ENCODE measurements at regions not wholly inside any gene's neighbourhood (a gene's known extent, or its start where the extent isn't known, plus 50 kb on each side); places are given as distances from the start of the nearest gene placed in this dataset.

GRCh38 chr20:39248862-39249485 is 286.8 kb downstream of the DHX35 start:
- ChIA-PET POLR2A (no interaction called here), CTCF (no interaction called here)
- intact Hi-C loops (cut with DNase I, micrococcal nuclease) = no loop called here
- Mint-ChIP-seq H3K27ac (no peak overlapping the region), H3K4me1 (ENCODE audit: low read depth) (peaks cover 20% of the 10 kb centered on the region), H3K4me3 (no peak overlapping the region), H3K36me3 (ENCODE audit: low read depth) (no peaks in the 10 kb centered on the region), H3K27me3 (no peaks in the 10 kb centered on the region), H3K9me3 (no peaks in the 10 kb centered on the region)
- Histone ChIP-seq H3K4me3 (ENCODE audit: low read length) (no peak overlapping the region), H3K4me1 (ENCODE audit: insufficient read depth, low read length) (peaks cover 9% of the 10 kb centered on the region), H3K27me3 (ENCODE audit: control insufficient read depth in 1 of 2, insufficient read depth in 2 of 2, low read length in 2 of 2) (no peaks in the 10 kb centered on the region), H3K36me3 (ENCODE audit: insufficient read depth, low read length) (no peaks in the 10 kb centered on the region), H3K27ac (ENCODE audit: low read depth in 1 of 2, low read length in 2 of 2) (no peak overlapping the region), H3K9me3 (ENCODE audit: control insufficient read depth in 1 of 2, insufficient read depth in 1 of 2, low read length in 2 of 2) (no peaks in the 10 kb centered on the region)
- ATAC-seq (ENCODE audit: poor library complexity) (no peak), DNase-seq (no peak)
- TF ChIP-seq, protein P1, sequence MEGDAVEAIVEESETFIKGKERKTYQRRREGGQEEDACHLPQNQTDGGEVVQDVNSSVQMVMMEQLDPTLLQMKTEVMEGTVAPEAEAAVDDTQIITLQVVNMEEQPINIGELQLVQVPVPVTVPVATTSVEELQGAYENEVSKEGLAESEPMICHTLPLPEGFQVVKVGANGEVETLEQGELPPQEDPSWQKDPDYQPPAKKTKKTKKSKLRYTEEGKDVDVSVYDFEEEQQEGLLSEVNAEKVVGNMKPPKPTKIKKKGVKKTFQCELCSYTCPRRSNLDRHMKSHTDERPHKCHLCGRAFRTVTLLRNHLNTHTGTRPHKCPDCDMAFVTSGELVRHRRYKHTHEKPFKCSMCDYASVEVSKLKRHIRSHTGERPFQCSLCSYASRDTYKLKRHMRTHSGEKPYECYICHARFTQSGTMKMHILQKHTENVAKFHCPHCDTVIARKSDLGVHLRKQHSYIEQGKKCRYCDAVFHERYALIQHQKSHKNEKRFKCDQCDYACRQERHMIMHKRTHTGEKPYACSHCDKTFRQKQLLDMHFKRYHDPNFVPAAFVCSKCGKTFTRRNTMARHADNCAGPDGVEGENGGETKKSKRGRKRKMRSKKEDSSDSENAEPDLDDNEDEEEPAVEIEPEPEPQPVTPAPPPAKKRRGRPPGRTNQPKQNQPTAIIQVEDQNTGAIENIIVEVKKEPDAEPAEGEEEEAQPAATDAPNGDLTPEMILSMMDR (IDR thresholded peaks at IDR 0.05) = no peak

DNA sequence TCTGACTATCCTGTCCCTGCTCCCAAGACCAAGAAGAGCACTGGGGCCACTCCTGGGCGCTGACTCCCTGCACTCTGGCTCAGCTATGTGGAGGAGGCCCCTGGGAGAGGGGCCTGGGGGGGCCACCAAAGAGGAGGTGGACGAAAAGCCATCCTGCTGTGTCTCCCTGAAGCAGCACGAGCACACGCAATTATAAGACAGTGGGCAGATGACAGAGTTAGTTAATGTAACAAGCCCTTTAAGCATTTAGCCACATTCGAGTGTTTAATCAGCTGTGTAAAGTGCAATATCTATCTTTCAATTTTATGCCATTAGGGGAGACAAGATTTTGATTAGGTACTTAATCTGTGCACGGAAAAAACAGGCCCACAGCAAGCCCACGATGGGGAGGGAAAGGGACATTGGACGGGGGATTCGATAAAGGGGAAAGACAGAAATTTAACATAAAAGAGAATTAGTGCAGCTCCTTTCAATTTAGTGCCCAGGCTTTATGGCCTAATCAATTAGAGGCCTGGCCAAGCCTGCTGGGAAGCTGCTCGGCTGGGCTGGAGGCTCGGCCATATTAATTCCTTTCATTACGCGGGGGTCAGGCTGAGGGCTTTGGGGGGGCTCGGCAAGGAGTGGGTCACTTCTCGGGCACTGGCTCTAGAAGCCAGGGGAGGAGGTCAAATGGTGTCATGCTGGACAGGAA is 286.2 kb downstream of the DHX35 start:
- Mint-ChIP-seq H3K4me3 (no peak overlapping the region), H3K27ac (no peak overlapping the region), H3K4me1 (ENCODE audit: low read depth) (peaks cover 20% of the 10 kb centered on the region), H3K9me3 (no peaks in the 10 kb centered on the region), H3K36me3 (ENCODE audit: low read depth) (no peaks in the 10 kb centered on the region), H3K27me3 (no peaks in the 10 kb centered on the region)
- DNase-seq (no peak), ATAC-seq (ENCODE audit: poor library complexity) (no peak)
- Histone ChIP-seq H3K4me3 (ENCODE audit: low read length) (no peak overlapping the region), H3K9me3 (ENCODE audit: control insufficient read depth in 1 of 2, insufficient read depth in 1 of 2, low read length in 2 of 2) (no peaks in the 10 kb centered on the region), H3K27me3 (ENCODE audit: control insufficient read depth in 1 of 2, insufficient read depth in 2 of 2, low read length in 2 of 2) (no peaks in the 10 kb centered on the region), H3K4me1 (ENCODE audit: insufficient read depth, low read length) (peaks cover 9% of the 10 kb centered on the region), H3K27ac (ENCODE audit: low read depth in 1 of 2, low read length in 2 of 2) (no peak overlapping the region), H3K36me3 (ENCODE audit: insufficient read depth, low read length) (no peaks in the 10 kb centered on the region)
- TF ChIP-seq, protein P1 (IDR thresholded peaks at IDR 0.05) = no peak
- intact Hi-C loops (cut with DNase I, micrococcal nuclease) = no loop called here
- CTCF ChIA-PET = no interaction called here
- POLR2A ChIA-PET = no interaction called here

GRCh38 chr20:39246436-39246835 is 284.3 kb downstream of the DHX35 start:
- Mint-ChIP-seq H3K4me1 (ENCODE audit: low read depth) (peaks cover 20% of the 10 kb centered on the region), H3K4me3 (no peak overlapping the region), H3K9me3 (no peaks in the 10 kb centered on the region), H3K36me3 (ENCODE audit: low read depth) (no peaks in the 10 kb centered on the region), H3K27ac (no peak overlapping the region), H3K27me3 (no peaks in the 10 kb centered on the region)
- CTCF ChIA-PET = no interaction called here
- Histone ChIP-seq H3K27ac (ENCODE audit: low read depth in 1 of 2, low read length in 2 of 2) (no peak overlapping the region), H3K9me3 (ENCODE audit: control insufficient read depth in 1 of 2, insufficient read depth in 1 of 2, low read length in 2 of 2) (no peaks in the 10 kb centered on the region), H3K4me3 (ENCODE audit: low read length) (no peak overlapping the region), H3K4me1 (ENCODE audit: insufficient read depth, low read length) (peaks cover 9% of the 10 kb centered on the region), H3K36me3 (ENCODE audit: insufficient read depth, low read length) (no peaks in the 10 kb centered on the region), H3K27me3 (ENCODE audit: control insufficient read depth in 1 of 2, insufficient read depth in 2 of 2, low read length in 2 of 2) (no peaks in the 10 kb centered on the region)
- TF ChIP-seq, protein P1 (IDR thresholded peaks at IDR 0.05) = no peak
- ATAC-seq (ENCODE audit: poor library complexity) (no peak), DNase-seq (no peak)
- intact Hi-C loops (cut with DNase I, micrococcal nuclease) = no loop called here
- POLR2A ChIA-PET = no interaction called here
